ENCODE measurements at regions not wholly inside any gene's neighbourhood (a gene's known extent, or its start where the extent isn't known, plus 50 kb on each side); places are given as distances from the start of the nearest gene placed in this dataset.

DNA sequence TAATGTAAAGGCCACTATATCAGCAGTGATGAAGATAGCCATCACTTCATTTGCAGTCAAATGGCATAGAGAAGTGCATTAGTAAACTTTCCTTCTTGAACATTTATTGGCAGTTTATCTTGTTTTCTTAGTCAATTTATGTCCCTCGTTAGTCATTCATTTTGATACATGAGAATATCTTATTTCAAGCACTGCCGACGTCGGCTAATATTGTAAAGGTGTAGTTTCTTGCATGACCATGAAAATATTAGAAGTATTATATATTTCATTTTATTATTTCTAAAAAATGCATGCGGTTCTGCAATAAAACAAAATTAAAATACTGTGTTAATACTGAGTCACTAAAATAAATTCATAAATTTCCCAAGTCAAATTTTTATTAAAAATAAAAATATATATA, 751.6 kb upstream of the ROBO1 start:
- DNase-seq = no peak

GRCh38 chr3:80496452-80496851, 728.7 kb upstream of the ROBO1 start:
- DNase-seq = no peak

DNA sequence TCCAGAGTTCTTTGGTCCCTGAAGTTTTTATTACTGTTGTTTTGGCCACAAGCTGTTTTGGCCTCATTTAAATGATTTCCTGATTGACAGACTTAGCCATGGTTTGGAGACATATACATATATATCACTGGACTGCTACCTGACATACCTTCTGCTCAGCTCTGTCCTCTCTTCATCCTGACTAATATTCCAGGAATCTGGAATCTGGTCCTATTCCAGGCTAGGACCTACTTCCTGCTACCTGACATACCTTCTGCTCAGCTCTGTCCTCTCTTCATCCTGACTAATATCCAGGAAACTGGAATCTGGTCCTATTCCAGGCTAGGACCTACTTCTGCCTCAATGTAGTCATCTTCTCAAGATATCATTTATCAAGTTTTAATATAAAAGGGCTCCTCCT, 724.4 kb upstream of the ROBO1 start:
- DNase-seq = no peak

GRCh38 chr3:80472961-80473360, 705.2 kb upstream of the ROBO1 start:
- no peak for DNase-seq

DNA sequence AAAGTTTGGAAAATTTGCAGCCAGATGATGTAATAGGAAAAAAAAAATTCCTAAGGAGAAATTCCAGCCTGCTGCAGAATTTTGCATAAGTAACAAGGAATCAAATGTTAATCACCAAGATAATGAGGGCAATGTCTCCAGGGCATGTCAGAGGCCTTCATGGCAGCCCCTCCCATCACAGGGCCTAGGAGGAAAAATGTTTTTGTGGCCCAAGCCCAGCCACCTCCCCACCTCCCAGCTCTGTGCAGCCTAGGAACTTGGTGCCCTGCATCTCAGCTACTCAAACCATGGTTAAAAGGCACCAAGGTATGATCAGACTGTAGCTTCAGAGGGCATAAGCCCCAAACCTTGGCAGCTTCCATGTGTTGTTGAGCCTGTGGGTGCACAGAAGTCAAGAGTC, 704.7 kb upstream of the ROBO1 start:
- DNase-seq = no peak

DNA sequence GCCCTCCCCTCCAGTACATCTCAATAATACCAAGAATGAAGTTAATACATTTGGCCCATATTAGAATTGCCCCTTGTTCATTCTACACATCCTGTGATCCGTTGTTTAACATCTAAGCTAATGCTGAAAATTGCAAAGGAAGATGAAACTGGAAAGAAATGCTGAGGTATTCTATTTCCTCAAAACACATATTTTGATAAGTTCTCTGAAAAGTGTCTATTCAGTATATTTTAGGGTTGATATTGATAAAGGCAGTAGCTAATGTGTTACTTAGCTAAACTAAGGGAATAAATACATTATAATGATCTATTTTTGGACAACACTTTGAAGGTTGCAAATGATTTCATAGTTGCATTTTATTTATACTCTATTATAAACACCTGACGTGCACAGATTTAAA, 702.6 kb upstream of the ROBO1 start:
- DNase-seq = no peak

GRCh38 chr3:80465746-80466145, 697.9 kb upstream of the ROBO1 start:
- no peak for DNase-seq

- DNase-seq = no peak
Observed at GRCh38 chr3:80451393-80451792, 683.6 kb upstream of the ROBO1 start.

DNA sequence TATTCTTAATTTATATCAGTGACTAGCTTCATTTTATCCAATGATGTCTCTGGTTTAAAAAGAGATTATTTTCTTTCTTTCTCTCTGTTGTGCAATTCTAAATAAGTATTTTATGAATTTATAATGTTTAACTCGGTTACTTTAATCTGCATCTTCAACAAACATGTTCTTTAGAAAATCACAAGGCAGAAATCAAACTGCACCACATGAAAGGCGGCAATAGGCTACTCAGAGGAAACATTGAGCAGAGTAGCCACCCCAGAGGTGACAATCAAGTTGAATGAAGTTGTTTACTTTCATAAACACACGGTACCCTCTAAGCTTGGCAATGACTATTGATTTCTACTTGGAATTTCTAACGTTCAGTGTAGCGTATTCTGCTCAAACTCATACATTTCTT, 677.8 kb upstream of the ROBO1 start:
- DNase-seq = no peak

DNA sequence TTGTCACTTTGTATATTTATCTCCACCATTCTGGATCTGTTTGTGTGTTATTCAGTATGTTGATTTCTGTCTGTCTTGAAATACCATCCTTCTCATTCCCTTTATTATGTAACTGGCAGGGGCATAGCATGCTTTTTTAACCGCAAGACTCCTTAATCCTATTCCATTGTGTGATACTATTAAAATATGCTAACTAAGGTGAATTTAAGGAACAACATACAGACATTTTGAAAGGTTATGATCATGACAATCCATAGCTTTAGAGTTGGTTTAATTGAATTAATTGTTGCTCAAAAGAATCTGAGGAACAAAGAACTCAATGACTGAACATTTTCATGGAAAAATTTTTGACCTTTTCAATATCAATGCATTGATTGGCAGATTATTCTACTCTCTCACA, 677.3 kb upstream of the ROBO1 start:
- no peak for DNase-seq

- no peak for DNase-seq
Observed at GRCh38 chr3:80439490-80439889, 671.7 kb upstream of the ROBO1 start.

GRCh38 chr3:80434366-80434765, 666.6 kb upstream of the ROBO1 start:
- no peak for DNase-seq

- DNase-seq = no peak
Observed at GRCh38 chr3:80424951-80425350, 657.2 kb upstream of the ROBO1 start.

DNA sequence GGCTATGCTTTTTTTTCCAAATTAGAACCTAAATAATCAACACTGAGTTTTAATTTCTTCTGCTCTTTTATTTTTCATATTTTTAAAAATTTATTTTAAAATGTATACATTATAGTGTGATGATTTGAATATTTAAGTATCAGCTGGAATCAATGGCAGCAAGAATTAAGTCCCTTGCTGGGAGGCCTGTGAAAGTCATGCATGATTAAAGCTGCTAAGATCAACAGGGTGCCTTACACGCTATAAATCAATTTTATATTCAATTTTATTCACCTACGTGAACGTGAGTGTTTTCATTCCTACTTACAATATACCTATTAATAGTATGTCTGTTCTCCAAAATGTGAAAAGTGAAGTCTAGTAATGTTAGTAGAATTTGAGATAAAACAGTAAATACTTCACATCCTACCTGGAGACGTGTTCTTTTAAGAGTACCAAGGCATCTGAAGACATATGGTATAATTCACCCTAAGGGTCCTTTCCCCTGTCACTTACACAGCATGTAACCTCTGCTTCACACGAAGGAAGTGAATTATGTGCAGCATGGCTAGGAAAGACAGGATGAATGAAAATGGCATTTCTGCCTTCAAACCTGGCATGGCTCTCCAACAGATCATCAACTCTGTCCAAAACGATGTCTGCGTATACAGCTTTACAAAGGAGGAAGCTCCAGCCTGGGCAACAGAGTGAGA, 640.4 kb upstream of the ROBO1 start:
- no peak for DNase-seq

DNA sequence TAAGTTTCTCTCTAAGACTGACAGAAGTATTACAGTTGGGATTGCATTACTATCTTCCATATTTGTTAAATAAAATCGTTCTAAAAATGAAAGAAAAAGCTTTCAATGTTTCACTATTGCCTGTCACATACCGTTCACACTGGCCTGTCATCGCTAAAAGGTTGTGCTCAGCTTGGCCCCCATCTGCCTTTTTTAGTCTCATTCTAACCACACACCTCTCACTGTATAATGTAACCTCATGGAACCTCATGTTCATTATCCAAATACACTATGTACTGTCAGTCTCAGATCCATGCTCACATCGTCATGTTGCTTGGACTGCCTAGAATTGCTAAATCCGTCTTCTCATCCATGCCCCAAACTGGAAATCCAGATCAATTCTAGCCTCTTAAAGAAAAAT, 637.8 kb upstream of the ROBO1 start:
- no peak for DNase-seq

DNA sequence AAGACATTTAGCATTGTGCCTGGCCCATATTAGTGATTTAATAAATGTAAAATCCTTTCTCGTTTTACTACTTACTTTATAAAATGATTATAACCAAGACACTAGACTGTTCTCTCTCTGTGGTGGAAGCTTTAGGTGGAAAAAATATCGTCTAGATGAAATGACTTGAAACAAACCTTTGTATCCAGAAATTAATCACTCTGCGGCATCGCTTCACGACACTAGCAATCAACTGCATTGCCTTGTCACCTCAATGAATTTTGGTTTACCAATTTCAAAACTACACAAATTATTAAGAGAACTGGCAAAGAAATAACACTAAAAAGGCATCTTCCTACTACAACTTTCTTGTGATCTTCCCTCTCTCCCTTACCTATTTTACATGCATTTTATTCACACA, 627.2 kb upstream of the ROBO1 start:
- no peak for DNase-seq

DNA sequence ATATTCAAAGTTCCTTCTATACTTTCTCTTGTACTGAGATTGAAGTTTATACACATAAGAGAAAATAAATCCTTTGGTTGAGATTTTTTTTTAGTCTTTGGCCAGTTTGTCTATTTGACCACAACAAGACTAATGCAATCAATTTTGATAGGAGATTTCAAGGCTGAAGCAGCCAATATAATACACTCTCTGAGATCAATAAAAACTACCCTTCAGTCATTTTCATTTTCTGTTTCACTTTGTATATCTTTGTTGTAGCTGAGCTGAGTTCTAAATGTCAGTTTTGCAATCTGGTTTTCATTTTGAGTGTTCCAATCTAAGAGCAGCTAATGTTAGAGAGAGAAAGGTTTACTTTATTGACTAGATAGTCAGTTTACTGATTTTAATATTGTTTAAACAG, 623.8 kb upstream of the ROBO1 start:
- no peak for DNase-seq

- DNase-seq = no peak
Observed at GRCh38 chr3:80384811-80385210, 617.0 kb upstream of the ROBO1 start.

- no peak for DNase-seq
Observed at GRCh38 chr3:80374423-80374822, 606.6 kb upstream of the ROBO1 start.

DNA sequence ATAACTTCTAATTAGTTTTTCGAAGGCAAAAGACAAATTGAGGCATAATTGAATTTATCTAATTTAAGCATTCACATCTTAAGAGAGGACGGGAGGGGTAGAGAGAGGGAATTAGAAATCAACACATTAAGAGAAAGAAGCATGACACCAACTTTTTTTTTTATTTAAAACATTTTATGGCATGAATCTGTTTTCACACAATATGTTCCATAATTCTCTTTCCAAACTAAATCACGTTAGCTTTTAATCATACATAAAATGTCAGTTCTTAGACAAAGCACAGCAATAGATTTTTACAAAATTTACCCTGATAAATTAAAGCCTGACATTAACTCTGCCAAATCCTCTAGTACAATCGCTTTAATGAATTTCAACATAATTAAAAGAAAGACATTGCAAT, 600.8 kb upstream of the ROBO1 start:
- no peak for DNase-seq

- no peak for DNase-seq
Observed at GRCh38 chr3:80366808-80367548, 599.2 kb upstream of the ROBO1 start.

GRCh38 chr3:80357761-80358160, 590.0 kb upstream of the ROBO1 start:
- no peak for DNase-seq

- DNase-seq = no peak
Observed at GRCh38 chr3:80355144-80355543, 587.3 kb upstream of the ROBO1 start.
